HepG2 (cell line): ENCODE measurements at regions not wholly inside any gene's neighbourhood (a gene's known extent, or its start where the extent isn't known, plus 50 kb on each side); places are given as distances from the start of the nearest gene placed in this dataset.

Source experiments
- ATAC-seq: fragments of 200-7000 bp; cut with Tn5 transposase; 3 replicates; pipeline ENCODE4 v1.9.1; 2020; ENCODE audit warnings: mild to moderate bottlenecking, moderate library complexity
- BruUV-seq: library from RNA; stranded (reverse); fragments of 400-500 nt; replicated peaks from 2 replicates; lab custom pipeline; 2021; lab: Mats Ljungman, UMichigan
- CTCF ChIA-PET: fragments of 300-600 bp; formaldehyde crosslinking; extraction: SDS; loops from one replicate; lab custom pipeline; 2021; ENCODE audit warnings: low total read pairs, inconsistent platforms, low intra/inter-chr PET ratio; lab: Yijun Ruan, JAX
- POLR2A ChIA-PET: fragments of 350-600 bp; sonication (Branson Sonifier 250); formaldehyde crosslinking; loops from one replicate; lab custom pipeline; 2020; ENCODE audit warnings: antibody characterized with exemption, inconsistent platforms; lab: Yijun Ruan, JAX
- DNase-seq: peaks from one replicate; pipeline ENCODE4 v3.0.0-alpha.2; 2015; ENCODE audit warnings: low spot score
- FAIRE-seq: peaks from 3 replicates; lab custom pipeline; 2011; peaks lifted over from hg19 to GRCh38; lab: Jason Lieb, UNC
- H2AFZ ChIP-seq: one replicate; pipeline ENCODE4 v1.6.1; 2011; ENCODE audit warnings: low read length, inconsistent platforms
- H3K27ac ChIP-seq: fragments of 300-600 bp; 3 replicates; pipeline ENCODE4 v1.8.0; 2011; ENCODE audit warnings: mixed run types, mild to moderate bottlenecking, mixed read lengths, low read length, inconsistent platforms; ENCODE audit not compliant: insufficient read depth; ENCODE audit errors: extremely low read length
- H3K27me3 ChIP-seq, 2 experiments: fragments of 200-600 bp in 1 of 2; 2 replicates in 1 of 2; 3 replicates in 1 of 2; pipeline versions ENCODE4 v1.6.0 to v1.8.0; 2011; ENCODE audit warnings: low read length in 2 of 2, mild to moderate bottlenecking in 2 of 2, moderate library complexity in 2 of 2, inconsistent platforms in 1 of 2; ENCODE audit not compliant: insufficient read depth in 2 of 2, control insufficient read depth in 1 of 2
- H3K36me3 ChIP-seq, 2 experiments: fragments of 200-600 bp in 1 of 2; replicated peaks in 1 of 2; 2 replicates in 1 of 2; 3 replicates in 1 of 2; pipeline versions ENCODE4 v1.5.1 to v1.8.0; 2011; ENCODE audit warnings: low read length in 2 of 2, inconsistent platforms in 1 of 2; ENCODE audit not compliant: insufficient read depth in 2 of 2, control insufficient read depth in 1 of 2
- H3K4me1 ChIP-seq: 2 replicates; pipeline ENCODE4 v1.5.1; 2012; ENCODE audit warnings: low read length, inconsistent platforms; ENCODE audit not compliant: insufficient read depth
- H3K4me2 ChIP-seq: 2 replicates; pipeline ENCODE4 v1.6.0; 2011; ENCODE audit warnings: low read depth, low read length, inconsistent platforms
- H3K4me3 ChIP-seq, 3 experiments: fragments of 200-600 bp in 1 of 3; sonication (generic), shearing (Covaris generic) in 1 of 3; replicated peaks in 1 of 3; 2 replicates each; pipeline ENCODE4 v1.5.1; 2011 to 2016; ENCODE audit warnings: low read length in 3 of 3, inconsistent platforms in 2 of 3, low read depth in 2 of 3, mild to moderate bottlenecking in 2 of 3, control low read depth in 1 of 3, mixed read lengths in 1 of 3; ENCODE audit not compliant: insufficient read depth in 1 of 3
- H3K79me2 ChIP-seq: one replicate; pipeline ENCODE4 v1.6.1; 2011; ENCODE audit warnings: low read length, inconsistent platforms; ENCODE audit not compliant: insufficient read depth
- H3K9ac ChIP-seq: 2 replicates; pipeline ENCODE4 v1.6.0; 2011; ENCODE audit warnings: mild to moderate bottlenecking, low read depth, low read length, inconsistent platforms; ENCODE audit not compliant: insufficient read depth
- H3K9me3 ChIP-seq: 2 replicates; pipeline ENCODE4 v1.5.1; 2012; ENCODE audit warnings: mild to moderate bottlenecking, low read length
- H4K20me1 ChIP-seq: 2 replicates; pipeline ENCODE4 v1.6.0; 2011; ENCODE audit warnings: inconsistent platforms, mild to moderate bottlenecking, low read length, moderate library complexity; ENCODE audit not compliant: insufficient read depth
- MEF2D ChIP-seq: sonication (generic); formaldehyde crosslinking; IDR thresholded peaks from 2 replicates; pipeline ENCODE4 v1.5.1; 2020; ENCODE audit warnings: mild to moderate bottlenecking, missing genetic modification reagents
- NONO ChIP-seq, 2 experiments: fragments of 450-650 bp in 1 of 2; sonication (generic) in 1 of 2; formaldehyde crosslinking in 1 of 2; IDR thresholded peaks in 1 of 2; conservative IDR thresholded peaks in 1 of 2; 2 replicates each; pipeline versions ENCODE4 v1.6.1 to v1.8.0; 2017 to 2022; ENCODE audit warnings: mild to moderate bottlenecking in 1 of 2, missing genetic modification reagents in 1 of 2, moderate library complexity in 1 of 2
- PTBP1 ChIP-seq: fragments of 200-400 bp; formaldehyde crosslinking; IDR thresholded peaks from 2 replicates; pipeline ENCODE4 v1.6.1; 2018; ENCODE audit warnings: low read length, low read depth; ENCODE audit not compliant: poor library complexity, severe bottlenecking
- SMAD3 ChIP-seq: sonication (generic); formaldehyde crosslinking; IDR thresholded peaks from 2 replicates; pipeline ENCODE4 v1.4.0; 2020; ENCODE audit warnings: missing genetic modification reagents
- SRSF4 ChIP-seq: fragments of 200-400 bp; formaldehyde crosslinking; IDR thresholded peaks from one replicate; pipeline ENCODE4 v1.6.1; 2018; ENCODE audit warnings: mild to moderate bottlenecking, low read depth, low read length, moderate library complexity; ENCODE audit not compliant: poor library complexity, severe bottlenecking
- TBP ChIP-seq: sonication (generic); formaldehyde crosslinking; IDR thresholded peaks from 2 replicates; pipeline ENCODE4 v1.5.0; 2020; ENCODE audit warnings: missing genetic modification reagents
- ZNF619 ChIP-seq: sonication (generic); formaldehyde crosslinking; IDR thresholded peaks from 2 replicates; pipeline ENCODE4 v1.4.0; 2020; ENCODE audit warnings: mild to moderate bottlenecking, missing genetic modification reagents
- ZNF672 ChIP-seq: sonication (generic); formaldehyde crosslinking; IDR thresholded peaks from 2 replicates; pipeline ENCODE4 v1.8.1; 2022; ENCODE audit warnings: missing genetic modification reagents
- ZNF777 ChIP-seq: sonication (generic); formaldehyde crosslinking; IDR thresholded peaks from 2 replicates; pipeline ENCODE4 v1.4.0; 2020; ENCODE audit warnings: missing genetic modification reagents
- WGBS: methylation state at CpG from one replicate; pipeline ENCODE4 v1.1.6; 2017; ENCODE audit warnings: low lambda C conversion rate; 5-methylcytosine and 5-hydroxymethylcytosine counted together
- in situ Hi-C: cut with HindIII; loops from 2 replicates; pipeline ENCODE4 v1.10.0; 2017; ENCODE audit warnings: low pct_unique_long_range_greater_than_20kb; ENCODE audit not compliant: extremely low pct_ligation_motif_present
- intact Hi-C: fragments of 100-400 bp; cut with micrococcal nuclease; formaldehyde crosslinking; loops from one replicate; pipeline ENCODE4 v1.10.0; 2022; ENCODE audit not compliant: unreplicated experiment
- TF ChIP-seq, protein P1 (sequence below): sonication (generic); formaldehyde crosslinking; IDR thresholded peaks from 2 replicates; pipeline ENCODE4 v1.5.0; 2020; ENCODE audit warnings: missing genetic modification reagents
- TF ChIP-seq, protein P2 (sequence below): sonication (generic); formaldehyde crosslinking; IDR thresholded peaks from 2 replicates; pipeline ENCODE4 v1.5.1; 2020; ENCODE audit warnings: missing genetic modification reagents, mild to moderate bottlenecking, borderline replicate concordance

- TF ChIP-seq NONO (IDR thresholded peaks at IDR 0.05) (no peak), NONO (CRISPR knock-in tag; conservative IDR thresholded peaks at IDR 0.05) (no peak), PTBP1 (no peak), SMAD3 (CRISPR knock-in tag) (no peak)
- TF ChIP-seq, protein P1, sequence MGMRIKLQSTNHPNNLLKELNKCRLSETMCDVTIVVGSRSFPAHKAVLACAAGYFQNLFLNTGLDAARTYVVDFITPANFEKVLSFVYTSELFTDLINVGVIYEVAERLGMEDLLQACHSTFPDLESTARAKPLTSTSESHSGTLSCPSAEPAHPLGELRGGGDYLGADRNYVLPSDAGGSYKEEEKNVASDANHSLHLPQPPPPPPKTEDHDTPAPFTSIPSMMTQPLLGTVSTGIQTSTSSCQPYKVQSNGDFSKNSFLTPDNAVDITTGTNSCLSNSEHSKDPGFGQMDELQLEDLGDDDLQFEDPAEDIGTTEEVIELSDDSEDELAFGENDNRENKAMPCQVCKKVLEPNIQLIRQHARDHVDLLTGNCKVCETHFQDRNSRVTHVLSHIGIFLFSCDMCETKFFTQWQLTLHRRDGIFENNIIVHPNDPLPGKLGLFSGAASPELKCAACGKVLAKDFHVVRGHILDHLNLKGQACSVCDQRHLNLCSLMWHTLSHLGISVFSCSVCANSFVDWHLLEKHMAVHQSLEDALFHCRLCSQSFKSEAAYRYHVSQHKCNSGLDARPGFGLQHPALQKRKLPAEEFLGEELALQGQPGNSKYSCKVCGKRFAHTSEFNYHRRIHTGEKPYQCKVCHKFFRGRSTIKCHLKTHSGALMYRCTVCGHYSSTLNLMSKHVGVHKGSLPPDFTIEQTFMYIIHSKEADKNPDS (CRISPR knock-in tag) = no peak
- TF ChIP-seq, all 625 proteins: peak for 0
These were observed 417.4 kb upstream of the RIOK2 start (continued) for GRCh38 chr5:97600486-97600885.

GRCh38 chr5:97601651-97602050 lies 418.6 kb upstream of the RIOK2 start:
- Histone ChIP-seq H3K79me2 (no peaks in the 10 kb centered on the region), H2AFZ (no peak overlapping the region), H3K36me3 (no peaks in the 10 kb centered on the region), H3K9ac (no peak overlapping the region), H3K4me1 (no peaks in the 10 kb centered on the region), H3K9me3 (peaks cover 78% of the 10 kb centered on the region), H4K20me1 (no peaks in the 10 kb centered on the region), H3K27ac (no peak overlapping the region), H3K4me2 (no peak overlapping the region), H3K27me3 (no peaks in the 10 kb centered on the region), H3K4me3 (no peak overlapping the region)
- TF ChIP-seq MEF2D (CRISPR knock-in tag) (no peak), ZNF777 (no peak), TBP (CRISPR knock-in tag) (no peak), SRSF4 (no peak), ZNF619 (CRISPR knock-in tag) (no peak), ZNF672 (no peak)
- TF ChIP-seq, protein P2, sequence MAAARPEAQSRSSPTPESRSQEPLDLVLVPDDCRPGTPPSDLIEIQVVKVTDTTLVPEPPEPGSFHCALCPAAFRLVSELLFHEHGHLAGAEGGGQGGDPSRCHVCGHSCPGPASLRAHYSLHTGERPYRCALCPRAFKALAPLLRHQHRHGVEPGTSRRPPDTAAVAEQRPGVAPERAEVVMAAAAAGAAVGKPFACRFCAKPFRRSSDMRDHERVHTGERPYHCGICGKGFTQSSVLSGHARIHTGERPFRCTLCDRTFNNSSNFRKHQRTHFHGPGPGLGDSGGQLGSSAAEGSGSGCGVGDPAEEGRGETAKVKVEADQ (CRISPR knock-in tag) = no peak
- CTCF ChIA-PET = no interaction called here
- POLR2A ChIA-PET = no interaction called here
- 0% methylated on average over 3 of the region's 3 CpGs for WGBS
- DNase-seq (no peak), ATAC-seq (no peak), FAIRE-seq (no peak)
- in situ Hi-C loops (no loop called here), intact Hi-C loops (no loop called here)
- BruUV-seq = no TSS peak
